ENCODE measurements at regions not wholly inside any gene's neighbourhood (a gene's known extent, or its start where the extent isn't known, plus 50 kb on each side); places are given as distances from the start of the nearest gene placed in this dataset.

- H3K36me3 Mint-ChIP-seq (ENCODE audit: insufficient read depth in 1 of 3, low read depth in 3 of 3) = no peaks in the 10 kb centered on the region
These were observed 145.2 kb downstream of the ICOS start for GRCh38 chr2:204081487-204082425.

More at GRCh38 chr2:204081487-204082425, 145.2 kb downstream of the ICOS start:
- H3K27me3 Mint-ChIP-seq (ENCODE audit: low read depth) = no peaks in the 10 kb centered on the region
- Histone ChIP-seq H3K27me3 (ENCODE audit: insufficient read depth, low read length) (no peaks in the 10 kb centered on the region), H2AFZ (ENCODE audit: low read length) (no peak overlapping the region), H2AK5ac (ENCODE audit: insufficient read length, low read length) (no peak overlapping the region), H4K5ac (ENCODE audit: insufficient read length, low read depth, low read length) (no peak overlapping the region), H2BK15ac (ENCODE audit: low read depth, low read length) (no peak overlapping the region), H3K4me1 (ENCODE audit: insufficient read depth, low read length) (no peaks in the 10 kb centered on the region), H3T11ph (ENCODE audit: low read length) (no peak overlapping the region), H3K23me2 (ENCODE audit: insufficient read length, low read depth, low read length, poor library complexity, severe bottlenecking) (no peaks in the 10 kb centered on the region), H3K4me2 (ENCODE audit: insufficient read depth, insufficient read length, low read length) (no peak overlapping the region), H3K9ac (ENCODE audit: extremely low read depth, insufficient read length, low read length) (no peak overlapping the region), H2BK120ac (ENCODE audit: low read depth, low read length, poor library complexity, severe bottlenecking) (no peak overlapping the region), H4K8ac (replicated peaks; ENCODE audit: insufficient read length, low read depth, low read length) (no peak overlapping the region), H3K18ac (ENCODE audit: insufficient read length, low read depth, low read length) (no peak overlapping the region), H3K56ac (ENCODE audit: insufficient read length, low read depth, low read length) (no peak overlapping the region), H3K79me2 (ENCODE audit: insufficient read depth, low read length) (no peaks in the 10 kb centered on the region), H3K79me1 (ENCODE audit: insufficient read depth, low read depth, low read length, poor library complexity, severe bottlenecking) (no peaks in the 10 kb centered on the region), H3K9me3 (ENCODE audit: control insufficient read depth, low read depth, low read length) (no peaks in the 10 kb centered on the region), H2BK12ac (ENCODE audit: insufficient read length, low read depth, low read length) (no peak overlapping the region), H2BK20ac (ENCODE audit: low read depth, low read length, poor library complexity, severe bottlenecking) (no peak overlapping the region), H4K91ac (ENCODE audit: insufficient read length, low read depth, low read length) (no peak overlapping the region), H3K14ac (ENCODE audit: insufficient read depth, low read length) (no peak overlapping the region), H3K23ac (ENCODE audit: insufficient read length, low read depth, low read length) (no peak overlapping the region), H4K20me1 (ENCODE audit: control insufficient read depth, insufficient read depth, insufficient read length) (no peaks in the 10 kb centered on the region), H2BK5ac (ENCODE audit: insufficient read length, low read length) (no peak overlapping the region), H3K27ac (ENCODE audit: insufficient read length, low read depth, low read length) (no peak overlapping the region), H3K4ac (ENCODE audit: low read depth, low read length) (no peak overlapping the region)
- TF ChIP-seq CTCF (conservative IDR thresholded peaks at IDR 0.05) = no peak
- H3K9me3 Mint-ChIP-seq = no peaks in the 10 kb centered on the region; a peak in 1 of 5 replicates
- H3K4me3 Mint-ChIP-seq = no peak overlapping the region
- H3K27ac Mint-ChIP-seq = peak overlapping the region in 1 of 3 experiments; percentile 8; a peak in 2 of 7 replicates
- WGBS (ENCODE audit: extremely low coverage, insufficient read length, low lambda C conversion rate) = no CpG with 5 or more reads among the region's 12 CpGs
- peaks cover 3 to 7% of the 10 kb centered on the region in 2 experiments; a peak in 3 of 4 replicates for H3K4me1 Mint-ChIP-seq
- DNase-seq = peak; percentile 30

All from H9 (cell line).